Limb (tissue), 2 donors: ENCODE measurements at regions not wholly inside any gene's neighbourhood (a gene's known extent, or its start where the extent isn't known, plus 50 kb on each side); places are given as distances from the start of the nearest gene placed in this dataset.
"Not testable (repeated sequence)": the region's sequence is repeated elsewhere in the genome, so short reads cannot be mapped to it uniquely, and the experiment has no call there.

Experiments used
- DNase-seq, 2 donors: peaks; one replicate each; pipeline ENCODE4 v3.0.0-alpha.2; 2016; ENCODE audit errors: extremely low spot score in 2 of 2

GRCh38 chr20:54766483-54766882 lies 291.1 kb downstream of the DOK5 start:
- DNase-seq: no peak

GRCh38 chr20:54763366-54763765 lies 288.0 kb downstream of the DOK5 start:
- DNase-seq: no peak

- DNase-seq: no peak
Observed at GRCh38 chr20:54759589-54759988, 284.2 kb downstream of the DOK5 start.

- no peak for DNase-seq
Observed at GRCh38 chr20:54746796-54747195, 271.4 kb downstream of the DOK5 start.

DNA sequence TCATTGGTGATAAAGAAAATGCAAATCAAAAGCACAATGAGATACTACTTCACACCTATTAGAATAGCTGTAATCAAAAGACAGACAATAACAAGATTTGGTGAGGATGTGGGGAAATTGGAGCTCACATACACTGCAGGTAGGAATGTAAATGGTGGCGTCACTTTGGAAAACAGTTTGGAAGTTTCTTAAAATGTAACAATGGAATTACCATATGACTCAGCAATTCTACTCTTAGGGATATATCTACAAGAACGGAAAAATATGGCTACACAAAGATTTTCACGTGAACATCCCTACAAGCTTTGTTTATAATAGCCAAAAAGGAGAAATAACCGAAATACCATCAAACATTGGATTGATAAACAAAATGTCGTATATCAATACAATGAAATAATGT lies 270.4 kb downstream of the DOK5 start:
- DNase-seq: no peak

DNA sequence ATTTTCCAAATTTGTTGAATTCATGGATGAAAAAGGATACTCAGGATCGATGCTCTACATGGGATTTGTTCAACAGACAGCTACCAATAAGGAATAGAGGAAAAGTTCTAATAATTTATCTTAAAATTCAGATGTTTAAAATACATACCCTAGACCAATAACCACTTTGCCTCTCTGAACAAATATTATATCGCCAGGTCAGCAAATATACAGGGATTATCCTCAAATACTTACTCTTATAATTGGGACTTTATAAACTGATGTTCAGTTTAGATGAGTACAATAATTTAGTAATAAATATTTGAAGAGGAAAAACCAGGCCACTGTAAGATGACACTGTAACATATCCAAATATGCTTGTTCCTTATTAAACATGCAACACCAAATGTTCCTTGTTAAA lies 268.7 kb downstream of the DOK5 start:
- no peak for DNase-seq

DNA sequence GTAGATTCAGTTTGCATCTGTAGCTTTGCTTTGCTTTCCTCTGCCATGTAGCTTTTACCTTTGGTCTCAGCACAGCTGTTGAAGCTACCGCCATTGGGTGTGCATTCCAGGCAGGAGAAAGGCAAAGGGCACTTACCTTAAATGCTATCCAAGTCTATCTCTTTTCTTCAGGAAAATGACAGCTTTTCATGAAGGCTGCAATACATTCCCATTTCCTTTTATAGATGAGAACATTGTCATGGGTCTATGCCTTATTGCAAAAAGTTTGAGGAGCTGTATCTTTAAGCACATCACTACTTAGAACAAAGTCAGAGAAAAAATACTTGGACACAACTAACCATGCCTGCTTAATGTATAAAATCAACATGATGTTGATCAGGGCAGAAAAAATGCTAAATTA lies 266.8 kb downstream of the DOK5 start:
- no peak for DNase-seq

- DNase-seq: no peak
Observed at GRCh38 chr20:54736421-54736820, 261.0 kb downstream of the DOK5 start.

DNA sequence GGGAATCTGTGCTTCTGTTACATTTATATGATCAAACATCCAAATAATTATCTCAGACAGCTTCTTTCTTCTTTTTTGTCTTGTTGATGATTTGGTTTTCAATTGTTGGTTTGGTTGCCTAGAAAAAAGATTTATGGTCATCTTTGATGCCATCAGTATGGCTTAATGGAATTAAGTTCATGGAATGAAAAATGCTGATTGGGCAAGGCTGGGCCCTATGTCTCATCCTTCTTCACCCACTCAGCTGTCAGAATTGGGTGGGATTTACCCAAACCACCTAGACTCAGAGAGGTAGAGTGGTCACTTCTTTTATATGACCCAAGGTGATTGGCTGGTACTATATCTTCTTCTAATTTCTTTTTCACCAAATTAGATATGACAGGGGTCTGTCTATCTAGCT lies 258.3 kb downstream of the DOK5 start:
- no peak for DNase-seq

- DNase-seq: no peak
Observed at GRCh38 chr20:54727490-54727889, 252.1 kb downstream of the DOK5 start.

- no peak for DNase-seq
Observed at GRCh38 chr20:54726687-54727300, 251.4 kb downstream of the DOK5 start.

- not testable (repeated sequence) for DNase-seq
Observed at GRCh38 chr20:54725266-54725665, 249.9 kb downstream of the DOK5 start.

DNA sequence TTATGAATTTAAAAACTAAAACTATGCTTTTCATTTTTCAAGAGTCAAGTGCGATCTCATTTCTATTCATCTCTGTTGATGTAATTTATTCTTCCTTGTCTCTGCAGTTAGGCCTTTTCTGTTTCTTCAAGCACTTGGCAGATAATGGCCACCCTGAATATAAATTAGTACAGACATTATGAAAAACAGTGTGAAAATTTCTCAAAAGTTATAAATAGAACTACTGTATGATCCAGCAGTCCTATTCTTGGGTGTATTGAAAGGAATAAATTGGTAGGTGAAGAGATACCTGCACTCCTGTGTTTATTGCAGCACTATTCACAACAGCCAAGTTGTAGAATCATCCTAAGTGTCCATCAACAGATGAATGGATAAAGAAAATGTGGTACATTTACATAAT lies 248.3 kb downstream of the DOK5 start:
- no peak for DNase-seq

DNA sequence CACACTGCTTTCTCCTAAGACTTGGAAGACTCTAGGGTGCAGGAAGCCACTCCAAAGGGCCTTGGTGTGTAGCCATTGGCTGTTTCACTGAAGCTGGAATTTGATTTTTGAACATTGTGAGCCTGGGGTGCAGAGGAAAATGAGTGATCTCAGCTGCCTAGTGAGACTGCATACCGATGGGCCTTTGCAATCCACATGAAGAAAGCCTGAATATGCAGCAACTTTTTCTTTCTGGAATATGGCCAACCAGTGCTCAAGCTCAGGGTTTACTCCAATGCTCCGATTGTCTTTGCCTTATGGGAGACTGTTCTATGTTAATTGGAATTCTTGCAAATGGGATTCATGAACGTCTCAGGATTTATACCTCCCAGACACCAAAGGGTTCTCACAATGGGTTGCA lies 242.6 kb downstream of the DOK5 start:
- no peak for DNase-seq

- DNase-seq: no peak
Observed at GRCh38 chr20:54716790-54717189, 241.4 kb downstream of the DOK5 start.

- DNase-seq: no peak
Observed at GRCh38 chr20:54716174-54716747, 240.9 kb downstream of the DOK5 start.

DNA sequence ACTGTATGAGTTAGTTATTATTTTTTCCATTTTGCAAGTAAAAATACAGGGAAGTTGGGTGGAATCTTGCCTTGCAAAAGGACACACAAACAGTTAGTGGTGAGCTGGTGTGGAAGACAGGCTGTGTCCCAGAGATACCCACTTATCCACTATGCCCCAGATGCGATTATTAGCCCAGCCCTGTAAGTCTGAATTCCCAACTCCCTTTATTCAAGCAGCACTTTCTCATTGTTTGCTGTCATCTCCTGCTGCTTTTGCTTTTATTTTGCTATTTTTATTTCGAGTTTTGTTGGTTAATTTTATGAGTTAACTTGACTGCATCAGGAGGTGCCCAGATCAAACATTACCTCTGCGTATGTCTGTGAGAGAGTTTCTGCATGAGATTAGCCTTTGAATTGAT lies 239.4 kb downstream of the DOK5 start:
- DNase-seq: no peak

GRCh38 chr20:54713727-54714126 lies 238.3 kb downstream of the DOK5 start:
- no peak for DNase-seq

- peak in 1 of 2 donors; percentile 15 for DNase-seq
Observed at GRCh38 chr20:54711071-54711470, 235.7 kb downstream of the DOK5 start.

DNA sequence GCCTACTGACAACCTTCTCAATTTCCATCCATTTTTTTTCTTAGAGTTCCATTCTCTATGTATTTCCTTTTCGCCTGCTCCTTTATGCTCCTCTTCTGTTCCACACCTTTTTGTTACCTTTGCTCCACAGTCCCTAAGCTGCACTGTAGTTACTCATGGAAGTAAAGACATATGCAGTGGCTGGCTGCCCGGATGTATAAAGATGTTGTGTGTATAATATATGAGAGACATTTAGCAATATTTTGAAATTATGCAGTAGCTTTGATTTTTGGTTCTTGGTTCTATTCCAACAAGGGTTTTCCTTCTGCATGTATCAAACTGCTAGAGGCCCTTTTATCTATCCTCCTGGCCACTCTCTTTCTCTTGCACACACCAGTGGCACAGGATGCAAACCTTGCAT lies 234.9 kb downstream of the DOK5 start:
- no peak for DNase-seq

GRCh38 chr20:54708229-54708628 lies 232.8 kb downstream of the DOK5 start:
- DNase-seq: no peak

- no peak for DNase-seq
Observed at GRCh38 chr20:54707801-54708200, 232.4 kb downstream of the DOK5 start.

DNA sequence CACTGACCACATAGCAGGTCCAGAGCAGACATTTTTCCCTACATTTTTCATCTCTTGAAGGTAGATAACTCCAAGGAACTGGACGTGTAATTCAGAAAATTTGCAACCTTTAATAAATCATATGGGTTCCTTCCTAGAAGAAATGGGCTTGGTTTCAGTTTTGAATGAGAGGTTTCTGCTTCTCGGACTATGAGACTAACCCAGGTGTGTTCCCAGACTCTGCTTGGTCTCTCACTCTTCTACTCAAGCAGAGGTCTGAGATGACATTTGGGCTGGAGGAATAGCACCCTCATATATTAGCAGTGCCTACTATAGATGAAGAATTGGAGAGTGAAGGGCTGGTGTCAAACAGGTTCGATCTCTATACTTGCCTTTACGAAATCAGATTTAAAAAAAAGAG lies 231.2 kb downstream of the DOK5 start:
- no peak for DNase-seq
